ENCODE measurements at regions not wholly inside any gene's neighbourhood (a gene's known extent, or its start where the extent isn't known, plus 50 kb on each side); places are given as distances from the start of the nearest gene placed in this dataset.

DNA sequence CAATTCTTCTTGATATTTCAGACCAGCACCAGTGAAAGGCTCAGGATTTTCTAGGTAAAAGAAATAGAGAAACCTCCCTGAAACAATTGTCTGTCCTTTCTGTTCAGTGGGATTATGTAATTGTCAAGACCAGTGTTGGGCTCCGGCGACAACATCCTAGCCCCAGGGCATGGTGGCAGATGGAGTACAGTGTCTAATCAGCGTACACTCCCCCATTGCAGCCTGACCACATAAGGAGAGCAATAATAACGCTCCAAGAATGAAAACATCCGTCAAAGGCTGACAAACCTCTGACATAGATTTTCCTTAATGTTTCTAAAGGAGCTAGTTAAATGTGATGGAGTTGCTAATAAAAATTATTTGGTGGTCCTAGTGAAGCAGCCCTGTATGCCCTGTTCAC lies 144.6 kb downstream of the EBLN2 start:
- Histone ChIP-seq H3K14ac (ENCODE audit: insufficient read length) (no peak overlapping the region), H3K4ac (replicated peaks; ENCODE audit: insufficient read length, low read depth, low read length) (no peak overlapping the region), H3K27ac (ENCODE audit: low read depth, low read length) (no peak overlapping the region), H2AFZ (ENCODE audit: low read length) (no peak overlapping the region), H2AK5ac (ENCODE audit: low read depth, low read length) (no peak overlapping the region), H4K5ac (ENCODE audit: insufficient read length, low read depth, low read length) (no peak overlapping the region), H4K8ac (ENCODE audit: extremely low read depth, insufficient read depth, low read length) (no peak overlapping the region), H3K4me2 (ENCODE audit: insufficient read depth in 1 of 2, low read depth in 2 of 2, low read length in 2 of 2) (no peak overlapping the region), H2BK15ac (ENCODE audit: low read length) (no peak overlapping the region), H3K56ac (replicated peaks; ENCODE audit: insufficient read length, low read depth, low read length) (no peak overlapping the region), H2BK120ac (replicated peaks; ENCODE audit: low read depth, low read length) (no peak overlapping the region), H3K9me3 (ENCODE audit: insufficient read depth in 2 of 2, low read depth in 1 of 2, low read length in 1 of 2) (no peaks in the 10 kb centered on the region), H3K79me1 (ENCODE audit: low read depth, low read length) (no peaks in the 10 kb centered on the region), H3K79me2 (ENCODE audit: control insufficient read depth in 1 of 2, insufficient read depth in 2 of 2, low read length in 2 of 2) (no peaks in the 10 kb centered on the region), H3K4me3 (ENCODE audit: extremely low read depth in 1 of 4, insufficient read depth in 2 of 4, low read depth in 3 of 4, low read length in 4 of 4) (no peak overlapping the region), H3K18ac (ENCODE audit: extremely low read depth, low read length) (no peak overlapping the region), H3K23ac (ENCODE audit: insufficient read length) (no peak overlapping the region), H3K4me1 (replicated peaks in 1 of 4; ENCODE audit: control insufficient read depth in 3 of 4, insufficient read depth in 4 of 4, low read length in 3 of 4) (peaks cover 0 to 4% (median 2%) of the 10 kb centered on the region in 4 experiments; a peak in 2 of 7 replicates), H2BK12ac (ENCODE audit: low read depth, low read length) (no peak overlapping the region), H4K20me1 (replicated peaks in 1 of 2; ENCODE audit: control insufficient read depth in 1 of 2, insufficient read depth in 2 of 2, low read length in 2 of 2) (no peaks in the 10 kb centered on the region), H4K91ac (replicated peaks; ENCODE audit: insufficient read length, low read length) (no peak overlapping the region), H2BK20ac (ENCODE audit: low read length) (no peak overlapping the region), H3K36me3 (ENCODE audit: control insufficient read depth in 2 of 4, insufficient read depth in 4 of 4, low read length in 3 of 4) (no peaks in the 10 kb centered on the region), H3K27me3 (replicated peaks in 1 of 4; ENCODE audit: control insufficient read depth in 3 of 4, extremely low read depth in 1 of 4, insufficient read depth in 3 of 4, low read length in 3 of 4) (no peaks in the 10 kb centered on the region), H2BK5ac (ENCODE audit: low read depth, low read length) (no peak overlapping the region), H3K9ac (replicated peaks in 1 of 4; ENCODE audit: extremely low read depth in 1 of 4, low read depth in 3 of 4, low read length in 3 of 4) (no peak overlapping the region), H3K23me2 (ENCODE audit: low read depth, low read length) (no peaks in the 10 kb centered on the region)
- CTCF ChIA-PET (ENCODE audit: partially characterized antibody), result interaction anchor here (2.3 kb wide), 1 partner anchor 14 kb away, joined by 13 read pairs; no protein-coding TSS in a partner anchor
- FAIRE-seq, result no peak
- no peak for DNase-seq (ENCODE audit: low read depth in 1 of 2, low spot score in 2 of 2)
- POLR2A ChIA-PET (ENCODE audit: partially characterized antibody), result no interaction called here
- WGBS, 2 experiments (ENCODE audit: extremely low coverage in 1 of 2, insufficient coverage in 1 of 2, insufficient read length in 1 of 2, insufficient replicate concordance in 2 of 2, low coverage in 1 of 2, low lambda C conversion rate in 2 of 2, missing lambda C conversion rate in 1 of 2), result 90% methylated on average over 5 of the region's 5 CpGs; no CpG with 5 or more reads in 1 of the 2 experiments
- TF ChIP-seq, protein P1, sequence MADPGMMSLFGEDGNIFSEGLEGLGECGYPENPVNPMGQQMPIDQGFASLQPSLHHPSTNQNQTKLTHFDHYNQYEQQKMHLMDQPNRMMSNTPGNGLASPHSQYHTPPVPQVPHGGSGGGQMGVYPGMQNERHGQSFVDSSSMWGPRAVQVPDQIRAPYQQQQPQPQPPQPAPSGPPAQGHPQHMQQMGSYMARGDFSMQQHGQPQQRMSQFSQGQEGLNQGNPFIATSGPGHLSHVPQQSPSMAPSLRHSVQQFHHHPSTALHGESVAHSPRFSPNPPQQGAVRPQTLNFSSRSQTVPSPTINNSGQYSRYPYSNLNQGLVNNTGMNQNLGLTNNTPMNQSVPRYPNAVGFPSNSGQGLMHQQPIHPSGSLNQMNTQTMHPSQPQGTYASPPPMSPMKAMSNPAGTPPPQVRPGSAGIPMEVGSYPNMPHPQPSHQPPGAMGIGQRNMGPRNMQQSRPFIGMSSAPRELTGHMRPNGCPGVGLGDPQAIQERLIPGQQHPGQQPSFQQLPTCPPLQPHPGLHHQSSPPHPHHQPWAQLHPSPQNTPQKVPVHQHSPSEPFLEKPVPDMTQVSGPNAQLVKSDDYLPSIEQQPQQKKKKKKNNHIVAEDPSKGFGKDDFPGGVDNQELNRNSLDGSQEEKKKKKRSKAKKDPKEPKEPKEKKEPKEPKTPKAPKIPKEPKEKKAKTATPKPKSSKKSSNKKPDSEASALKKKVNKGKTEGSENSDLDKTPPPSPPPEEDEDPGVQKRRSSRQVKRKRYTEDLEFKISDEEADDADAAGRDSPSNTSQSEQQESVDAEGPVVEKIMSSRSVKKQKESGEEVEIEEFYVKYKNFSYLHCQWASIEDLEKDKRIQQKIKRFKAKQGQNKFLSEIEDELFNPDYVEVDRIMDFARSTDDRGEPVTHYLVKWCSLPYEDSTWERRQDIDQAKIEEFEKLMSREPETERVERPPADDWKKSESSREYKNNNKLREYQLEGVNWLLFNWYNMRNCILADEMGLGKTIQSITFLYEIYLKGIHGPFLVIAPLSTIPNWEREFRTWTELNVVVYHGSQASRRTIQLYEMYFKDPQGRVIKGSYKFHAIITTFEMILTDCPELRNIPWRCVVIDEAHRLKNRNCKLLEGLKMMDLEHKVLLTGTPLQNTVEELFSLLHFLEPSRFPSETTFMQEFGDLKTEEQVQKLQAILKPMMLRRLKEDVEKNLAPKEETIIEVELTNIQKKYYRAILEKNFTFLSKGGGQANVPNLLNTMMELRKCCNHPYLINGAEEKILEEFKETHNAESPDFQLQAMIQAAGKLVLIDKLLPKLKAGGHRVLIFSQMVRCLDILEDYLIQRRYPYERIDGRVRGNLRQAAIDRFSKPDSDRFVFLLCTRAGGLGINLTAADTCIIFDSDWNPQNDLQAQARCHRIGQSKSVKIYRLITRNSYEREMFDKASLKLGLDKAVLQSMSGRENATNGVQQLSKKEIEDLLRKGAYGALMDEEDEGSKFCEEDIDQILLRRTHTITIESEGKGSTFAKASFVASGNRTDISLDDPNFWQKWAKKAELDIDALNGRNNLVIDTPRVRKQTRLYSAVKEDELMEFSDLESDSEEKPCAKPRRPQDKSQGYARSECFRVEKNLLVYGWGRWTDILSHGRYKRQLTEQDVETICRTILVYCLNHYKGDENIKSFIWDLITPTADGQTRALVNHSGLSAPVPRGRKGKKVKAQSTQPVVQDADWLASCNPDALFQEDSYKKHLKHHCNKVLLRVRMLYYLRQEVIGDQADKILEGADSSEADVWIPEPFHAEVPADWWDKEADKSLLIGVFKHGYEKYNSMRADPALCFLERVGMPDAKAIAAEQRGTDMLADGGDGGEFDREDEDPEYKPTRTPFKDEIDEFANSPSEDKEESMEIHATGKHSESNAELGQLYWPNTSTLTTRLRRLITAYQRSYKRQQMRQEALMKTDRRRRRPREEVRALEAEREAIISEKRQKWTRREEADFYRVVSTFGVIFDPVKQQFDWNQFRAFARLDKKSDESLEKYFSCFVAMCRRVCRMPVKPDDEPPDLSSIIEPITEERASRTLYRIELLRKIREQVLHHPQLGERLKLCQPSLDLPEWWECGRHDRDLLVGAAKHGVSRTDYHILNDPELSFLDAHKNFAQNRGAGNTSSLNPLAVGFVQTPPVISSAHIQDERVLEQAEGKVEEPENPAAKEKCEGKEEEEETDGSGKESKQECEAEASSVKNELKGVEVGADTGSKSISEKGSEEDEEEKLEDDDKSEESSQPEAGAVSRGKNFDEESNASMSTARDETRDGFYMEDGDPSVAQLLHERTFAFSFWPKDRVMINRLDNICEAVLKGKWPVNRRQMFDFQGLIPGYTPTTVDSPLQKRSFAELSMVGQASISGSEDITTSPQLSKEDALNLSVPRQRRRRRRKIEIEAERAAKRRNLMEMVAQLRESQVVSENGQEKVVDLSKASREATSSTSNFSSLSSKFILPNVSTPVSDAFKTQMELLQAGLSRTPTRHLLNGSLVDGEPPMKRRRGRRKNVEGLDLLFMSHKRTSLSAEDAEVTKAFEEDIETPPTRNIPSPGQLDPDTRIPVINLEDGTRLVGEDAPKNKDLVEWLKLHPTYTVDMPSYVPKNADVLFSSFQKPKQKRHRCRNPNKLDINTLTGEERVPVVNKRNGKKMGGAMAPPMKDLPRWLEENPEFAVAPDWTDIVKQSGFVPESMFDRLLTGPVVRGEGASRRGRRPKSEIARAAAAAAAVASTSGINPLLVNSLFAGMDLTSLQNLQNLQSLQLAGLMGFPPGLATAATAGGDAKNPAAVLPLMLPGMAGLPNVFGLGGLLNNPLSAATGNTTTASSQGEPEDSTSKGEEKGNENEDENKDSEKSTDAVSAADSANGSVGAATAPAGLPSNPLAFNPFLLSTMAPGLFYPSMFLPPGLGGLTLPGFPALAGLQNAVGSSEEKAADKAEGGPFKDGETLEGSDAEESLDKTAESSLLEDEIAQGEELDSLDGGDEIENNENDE (IDR thresholded peaks at IDR 0.05; ENCODE audit: insufficient replicate concordance, low read length), result no peak
